SK-N-SH (cell line): ENCODE measurements at regions not wholly inside any gene's neighbourhood (a gene's known extent, or its start where the extent isn't known, plus 50 kb on each side); places are given as distances from the start of the nearest gene placed in this dataset.

Experiments used
- CTCF ChIA-PET: fragments of 300-600, 350-600 bp; formaldehyde crosslinking; extraction: SDS; loops from one replicate; lab custom pipeline; 2021; lab: Yijun Ruan, JAX
- POLR2A ChIA-PET: fragments of 350-600 bp; sonication (Branson Sonifier 250); formaldehyde crosslinking; extraction: SDS; loops from one replicate; lab custom pipeline; 2020; ENCODE audit warnings: antibody characterized with exemption, inconsistent platforms; lab: Yijun Ruan, JAX
- DNase-seq: peaks from one replicate; pipeline ENCODE4 v3.0.0; 2012
- H2AFZ ChIP-seq: fragments of 200-600 bp; sonication (generic); 2 replicates; pipeline ENCODE4 v1.8.1; 2016; ENCODE audit warnings: antibody characterized with exemption, mild to moderate bottlenecking, low read depth
- H3F3A ChIP-seq: fragments of 200-600 bp; sonication (generic); replicated peaks from 2 replicates; pipeline ENCODE3; 2016; ENCODE audit warnings: antibody characterized with exemption, mild to moderate bottlenecking; ENCODE audit not compliant: insufficient read depth
- H3K27ac ChIP-seq, 2 experiments: fragments of 200-500 bp in 1 of 2; fragments of 200-600 bp in 1 of 2; sonication (Bioruptor generic) in 1 of 2; sonication (generic), shearing (Covaris generic) in 1 of 2; 2 replicates each; pipeline versions ENCODE4 v1.5.1 to v1.6.1; 2014 to 2016; ENCODE audit warnings: low read depth in 2 of 2, inconsistent platforms in 1 of 2, low read length in 1 of 2, mild to moderate bottlenecking in 1 of 2, mixed read lengths in 1 of 2
- H3K27me3 ChIP-seq: fragments of 200-600 bp; sonication (generic), shearing (Covaris generic); 2 replicates; pipeline ENCODE4 v1.6.1; 2016; ENCODE audit warnings: mixed run types; ENCODE audit not compliant: insufficient read depth
- H3K36me3 ChIP-seq, 2 experiments: fragments of 200-500 bp in 1 of 2; fragments of 200-600 bp in 1 of 2; sonication (Bioruptor generic) in 1 of 2; sonication (generic) in 1 of 2; replicated peaks in 1 of 2; 2 replicates each; pipeline versions ENCODE3 to v1.5.1; 2014 to 2016; ENCODE audit warnings: low read length in 1 of 2, mild to moderate bottlenecking in 1 of 2; ENCODE audit not compliant: insufficient read depth in 2 of 2, control insufficient read depth in 1 of 2
- H3K4me1 ChIP-seq, 2 experiments: fragments of 200-500 bp in 1 of 2; fragments of 200-600 bp in 1 of 2; sonication (Bioruptor generic) in 1 of 2; sonication (generic), shearing (Covaris generic) in 1 of 2; 2 replicates each; pipeline versions ENCODE4 v1.5.1 to v1.6.1; 2014 to 2016; ENCODE audit warnings: low read depth in 1 of 2, low read length in 1 of 2, mixed run types in 1 of 2; ENCODE audit not compliant: insufficient read depth in 2 of 2, control insufficient read depth in 1 of 2
- H3K4me2 ChIP-seq: fragments of 200-600 bp; sonication (generic), shearing (Covaris generic); 2 replicates; pipeline ENCODE4 v1.6.1; 2017; ENCODE audit warnings: mixed run types
- H3K4me3 ChIP-seq, 2 experiments: fragments of 200-500 bp in 1 of 2; fragments of 200-600 bp in 1 of 2; sonication (Bioruptor generic) in 1 of 2; sonication (generic), shearing (Covaris generic) in 1 of 2; 2 replicates each; pipeline versions ENCODE4 v1.5.1 to v1.8.1; 2014 to 2016; ENCODE audit warnings: low read depth in 2 of 2, inconsistent platforms in 1 of 2, low read length in 1 of 2, mild to moderate bottlenecking in 1 of 2, mixed read lengths in 1 of 2, moderate library complexity in 1 of 2
- H3K79me2 ChIP-seq: fragments of 200-600 bp; sonication (generic); 2 replicates; pipeline ENCODE4 v1.8.1; 2017; ENCODE audit warnings: mild to moderate bottlenecking; ENCODE audit not compliant: insufficient read depth
- H3K9ac ChIP-seq: fragments of 200-600 bp; sonication (generic); 2 replicates; pipeline ENCODE4 v1.6.1; 2017; ENCODE audit warnings: mixed run types
- H3K9me2 ChIP-seq: fragments of 200-600 bp; sonication (generic); 2 replicates; pipeline ENCODE4 v1.6.1; 2017; ENCODE audit warnings: mixed run types
- H3K9me3 ChIP-seq: fragments of 200-600 bp; sonication (generic); 2 replicates; pipeline ENCODE4 v1.6.1; 2017; ENCODE audit warnings: mixed run types, mild to moderate bottlenecking, moderate library complexity
- H4K20me1 ChIP-seq: fragments of 200-600 bp; sonication (generic); 2 replicates; pipeline ENCODE4 v1.6.1; 2017; ENCODE audit warnings: mild to moderate bottlenecking, mixed run types; ENCODE audit not compliant: insufficient read depth
- CHD2 ChIP-seq: fragments of 150-350 bp; IDR thresholded peaks from 2 replicates; pipeline ENCODE4 v1.6.1; 2018; ENCODE audit warnings: low read length; ENCODE audit not compliant: partially characterized antibody
- ELF1 ChIP-seq: IDR thresholded peaks from 2 replicates; pipeline ENCODE4 v1.4.0; 2012
- EZH2phosphoT487 ChIP-seq: fragments of 200-600 bp; sonication (generic); IDR thresholded peaks from 2 replicates; pipeline ENCODE4 v1.6.1; 2017; ENCODE audit warnings: low read depth, mixed run types, mild to moderate bottlenecking, antibody characterized with exemption, moderate library complexity, borderline replicate concordance
- GABPA ChIP-seq: IDR thresholded peaks from 2 replicates; pipeline ENCODE4 v1.4.0; 2012; ENCODE audit warnings: low read depth, mild to moderate bottlenecking
- MEF2A ChIP-seq: IDR thresholded peaks from 2 replicates; pipeline ENCODE4 v1.4.0; 2012; ENCODE audit warnings: low read depth, borderline replicate concordance
- MXI1 ChIP-seq: IDR thresholded peaks from 2 replicates; pipeline ENCODE4 v1.6.1; 2012; ENCODE audit warnings: mild to moderate bottlenecking, low read depth, low read length, improper control_type of control experiment
- POLR2AphosphoS5 ChIP-seq: IDR thresholded peaks from 2 replicates; pipeline ENCODE4 v1.6.1; 2012; ENCODE audit warnings: low read depth, low read length
- RFX5 ChIP-seq: IDR thresholded peaks from 2 replicates; pipeline ENCODE4 v1.6.1; 2012; ENCODE audit warnings: mild to moderate bottlenecking, improper control_type of control experiment, low read length
- SIN3A ChIP-seq: IDR thresholded peaks from 2 replicates; pipeline ENCODE4 v1.6.1; 2012; ENCODE audit warnings: low read depth, mild to moderate bottlenecking, low read length, moderate library complexity, borderline replicate concordance
- WGBS: methylation state at CpG from one replicate; pipeline ENCODE4 v1.1.6; 2017; ENCODE audit warnings: low lambda C conversion rate; 5-methylcytosine and 5-hydroxymethylcytosine counted together
- TF ChIP-seq, protein P1 (sequence below): fragments of 200-600 bp; sonication (generic); IDR thresholded peaks from 2 replicates; pipeline ENCODE4 v1.6.1; 2017; ENCODE audit warnings: antibody characterized with exemption, mild to moderate bottlenecking, moderate library complexity
- TF ChIP-seq, protein P2 (sequence below): IDR thresholded peaks from 2 replicates; pipeline ENCODE4 v1.4.0; 2012; ENCODE audit warnings: low read depth

DNA sequence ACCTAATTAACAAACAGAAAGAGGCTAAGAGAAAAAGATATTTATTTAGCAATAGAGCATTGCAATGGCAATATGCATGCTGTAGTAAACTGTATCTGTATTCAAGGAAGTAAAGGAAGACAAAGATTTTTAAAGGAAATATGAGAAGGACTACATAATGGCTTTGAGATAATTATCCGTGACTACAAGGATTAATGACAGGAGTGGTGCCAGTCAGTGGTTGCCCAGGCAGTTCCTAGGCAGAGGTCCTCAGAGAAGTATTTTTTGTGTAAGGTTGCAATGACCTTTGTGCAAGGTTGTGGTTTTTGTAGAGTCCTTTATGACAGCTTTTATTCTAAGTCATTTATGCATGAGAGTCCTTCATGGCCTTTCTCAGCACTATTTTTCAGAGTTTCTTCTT is 711.1 kb upstream of the CHRM3 start:
- Histone ChIP-seq H3K4me2 (no peak overlapping the region), H3K4me3 (no peak overlapping the region), H3K27me3 (no peaks in the 10 kb centered on the region), H4K20me1 (no peaks in the 10 kb centered on the region), H3K9ac (no peak overlapping the region), H3K36me3 (no peaks in the 10 kb centered on the region), H2AFZ (no peak overlapping the region), H3F3A (peaks cover 6% of the 10 kb centered on the region), H3K4me1 (peaks cover 8 to 12% of the 10 kb centered on the region in 2 experiments; a peak in 3 of 4 replicates), H3K9me2 (no peaks in the 10 kb centered on the region), H3K9me3 (no peaks in the 10 kb centered on the region), H3K27ac (no peak overlapping the region), H3K79me2 (no peaks in the 10 kb centered on the region)
- ChIA-PET CTCF (interaction anchor here (0.9 to 1.6 kb wide), 2 partner anchors 11 to 811 kb away, joined by 3 to 4 read pairs; no protein-coding TSS in a partner anchor), POLR2A (no interaction called here)
- no peak for DNase-seq
- 84% methylated on average over 1 of the region's 1 CpG for WGBS
- TF ChIP-seq POLR2AphosphoS5: no peak
- TF ChIP-seq MEF2A: no peak
- TF ChIP-seq MXI1: no peak
- no peak for TF ChIP-seq GABPA
- TF ChIP-seq SIN3A: no peak
- no peak for TF ChIP-seq RFX5
- no peak for TF ChIP-seq ELF1

DNA sequence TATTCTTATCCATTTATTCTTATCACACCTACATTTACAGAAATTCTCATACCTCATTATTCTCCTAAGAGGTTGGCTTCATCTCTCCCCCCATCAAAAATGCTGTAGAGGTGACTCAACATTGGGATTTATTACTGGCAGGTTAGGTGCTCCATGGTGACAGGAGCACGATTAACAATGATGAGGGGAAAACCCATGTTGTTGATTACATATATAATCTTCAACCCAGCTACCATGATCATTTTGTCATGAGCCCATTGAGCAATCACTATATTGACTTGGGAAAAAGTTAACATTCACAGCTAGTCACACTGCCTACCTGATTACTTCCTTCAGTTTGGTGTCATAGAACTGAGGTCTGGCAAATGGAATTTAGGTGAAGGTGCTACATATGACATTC is 712.1 kb upstream of the CHRM3 start:
- Histone ChIP-seq H3K4me2 (no peak overlapping the region), H3F3A (peaks cover 6% of the 10 kb centered on the region), H3K4me3 (no peak overlapping the region), H3K9ac (no peak overlapping the region), H2AFZ (no peak overlapping the region), H3K27me3 (no peaks in the 10 kb centered on the region), H4K20me1 (no peaks in the 10 kb centered on the region), H3K9me2 (no peaks in the 10 kb centered on the region)
- WGBS: 87% methylated on average over 1 of the region's 1 CpG
- POLR2A ChIA-PET: no interaction called here
- no peak for DNase-seq
- CTCF ChIA-PET: interaction anchor here (1.2 to 1.6 kb wide), 2 partner anchors 8 to 810 kb away, joined by 3 to 4 read pairs; no protein-coding TSS in a partner anchor
- TF ChIP-seq, protein P1, sequence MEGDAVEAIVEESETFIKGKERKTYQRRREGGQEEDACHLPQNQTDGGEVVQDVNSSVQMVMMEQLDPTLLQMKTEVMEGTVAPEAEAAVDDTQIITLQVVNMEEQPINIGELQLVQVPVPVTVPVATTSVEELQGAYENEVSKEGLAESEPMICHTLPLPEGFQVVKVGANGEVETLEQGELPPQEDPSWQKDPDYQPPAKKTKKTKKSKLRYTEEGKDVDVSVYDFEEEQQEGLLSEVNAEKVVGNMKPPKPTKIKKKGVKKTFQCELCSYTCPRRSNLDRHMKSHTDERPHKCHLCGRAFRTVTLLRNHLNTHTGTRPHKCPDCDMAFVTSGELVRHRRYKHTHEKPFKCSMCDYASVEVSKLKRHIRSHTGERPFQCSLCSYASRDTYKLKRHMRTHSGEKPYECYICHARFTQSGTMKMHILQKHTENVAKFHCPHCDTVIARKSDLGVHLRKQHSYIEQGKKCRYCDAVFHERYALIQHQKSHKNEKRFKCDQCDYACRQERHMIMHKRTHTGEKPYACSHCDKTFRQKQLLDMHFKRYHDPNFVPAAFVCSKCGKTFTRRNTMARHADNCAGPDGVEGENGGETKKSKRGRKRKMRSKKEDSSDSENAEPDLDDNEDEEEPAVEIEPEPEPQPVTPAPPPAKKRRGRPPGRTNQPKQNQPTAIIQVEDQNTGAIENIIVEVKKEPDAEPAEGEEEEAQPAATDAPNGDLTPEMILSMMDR: no peak
- TF ChIP-seq EZH2phosphoT487 (no peak), CHD2 (no peak)
- TF ChIP-seq, protein P2, sequence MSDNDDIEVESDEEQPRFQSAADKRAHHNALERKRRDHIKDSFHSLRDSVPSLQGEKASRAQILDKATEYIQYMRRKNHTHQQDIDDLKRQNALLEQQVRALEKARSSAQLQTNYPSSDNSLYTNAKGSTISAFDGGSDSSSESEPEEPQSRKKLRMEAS: no peak
- TF ChIP-seq, all 33 proteins: peak for 0
- Histone ChIP-seq H3K36me3 (no peaks in the 10 kb centered on the region), H3K27ac (no peak overlapping the region), H3K4me1 (peaks cover 8 to 12% of the 10 kb centered on the region in 2 experiments; a peak in 3 of 4 replicates), H3K9me3 (no peaks in the 10 kb centered on the region), H3K79me2 (no peaks in the 10 kb centered on the region)
